Pancreas (tissue), 10 donors: ENCODE measurements at regions not wholly inside any gene's neighbourhood (a gene's known extent, or its start where the extent isn't known, plus 50 kb on each side); places are given as distances from the start of the nearest gene placed in this dataset.

Experiments
- ATAC-seq, 4 donors: fragments of 200-7000 bp; cut with Tn5 transposase; one replicate each; pipeline versions ENCODE4 v1.8.0 to v1.9.1; 2020; ENCODE audit warnings: mild to moderate bottlenecking in 4 of 4, moderate library complexity in 4 of 4
- DNase-seq, 6 donors: peaks; one replicate each; pipeline ENCODE4 v3.0.0-alpha.2; 2020
- FAIRE-seq: peaks from 2 replicates; lab custom pipeline; 2012; peaks lifted over from hg19 to GRCh38; lab: Jason Lieb, UNC
- H3K27ac ChIP-seq, 4 donors: fragments of 200-600 bp; sonication (generic); 1 replicate in 3 of 4; 2 replicates in 1 of 4; pipeline versions ENCODE4 v1.5.0 to v1.8.0; 2020
- H3K27me3 ChIP-seq, 4 donors: fragments of 200-600 bp; one replicate each; pipeline ENCODE4 v1.8.0; 2021
- H3K36me3 ChIP-seq, 3 donors: fragments of 200-600 bp; sonication (generic) in 1 of 3; one replicate each; pipeline versions ENCODE4 v1.5.0 to v1.8.0; 2020 to 2021
- H3K4me1 ChIP-seq, 3 donors: fragments of 200-600 bp; one replicate each; pipeline ENCODE4 v1.8.0; 2021
- H3K4me3 ChIP-seq, 4 donors: fragments of 200-600 bp; sonication (generic) in 2 of 4; one replicate each; pipeline versions ENCODE4 v1.5.0 to v1.8.0; 2020 to 2021
- H3K9me3 ChIP-seq, 4 donors: fragments of 200-600 bp; one replicate each; pipeline ENCODE4 v1.8.0; 2021
- CTCF ChIP-seq, 4 donors: fragments of 200-600 bp; sonication (generic) in 3 of 4; IDR thresholded peaks; one replicate each; pipeline versions ENCODE4 v1.5.0 to v1.8.0; 2021; ENCODE audit warnings: antibody characterized with exemption in 4 of 4
- WGBS, 2 donors: extraction: QIAGEN DNeasy Blood & Tissue Kit; methylation state at CpG; one replicate each; pipeline ENCODE4 v1.1.7; 2013; 5-methylcytosine and 5-hydroxymethylcytosine counted together
- intact Hi-C, 3 donors: fragments of 100-400 bp; cut with DNase I; formaldehyde crosslinking; loops; one replicate each; pipeline versions ENCODE4 v1.11.1 to v1.14.2; 2022
- donor health status: healthy with polysubstance abuse.
- donor health status: DM: no; HTN: no; CAD: no; lungs with moderate emphysema.
- donor health status: DM: no; HTN: no; CAD: no.
- donor health status: control.
- donor health status: control.
- donor health status: Bipolar disorder and iron deficiency.
- donor health status: DM: yes; HTN: yes; CAD: no.
- donor health status: DM: no; HTN: no; CAD: no.
- donor health status: DM: no; HTN: no; CAD: no.
- donor health status: DM: yes; HTN: yes; CAD: no.

GRCh38 chr4:32454482-32454881 is 1734.3 kb downstream of the PCDH7 start:
- TF ChIP-seq CTCF (IDR thresholded peaks at IDR 0.05): no peak
- no peak for FAIRE-seq
- H3K36me3 ChIP-seq: no peaks in the 10 kb centered on the region
- no peak overlapping the region for H3K27ac ChIP-seq
- no peaks in the 10 kb centered on the region for H3K27me3 ChIP-seq
- no peaks in the 10 kb centered on the region for H3K4me1 ChIP-seq
- WGBS, 2 donors: 92 to 93% methylated on average over 1 of the region's 1 CpG
- no peak overlapping the region for H3K4me3 ChIP-seq
- intact Hi-C loops: no loop called here
- no peaks in the 10 kb centered on the region for H3K9me3 ChIP-seq
- no peak for ATAC-seq
- no peak for DNase-seq

- ATAC-seq (no peak), DNase-seq (no peak), FAIRE-seq (no peak)
- no peaks in the 10 kb centered on the region for H3K4me1 ChIP-seq
- intact Hi-C loops: no loop called here
- no peak overlapping the region for H3K4me3 ChIP-seq
- TF ChIP-seq CTCF (IDR thresholded peaks at IDR 0.05): no peak
- H3K9me3 ChIP-seq: no peaks in the 10 kb centered on the region
- H3K27me3 ChIP-seq: no peaks in the 10 kb centered on the region
- 37 to 49% methylated on average over 2 of the region's 2 CpGs for WGBS, 2 donors
- no peak overlapping the region for H3K27ac ChIP-seq
- no peaks in the 10 kb centered on the region for H3K36me3 ChIP-seq
Observed at GRCh38 chr4:32455231-32455630, 1735.1 kb downstream of the PCDH7 start.

GRCh38 chr4:32460972-32461371 is 1740.8 kb downstream of the PCDH7 start:
- intact Hi-C loops: no loop called here
- H3K27me3 ChIP-seq: no peaks in the 10 kb centered on the region
- H3K27ac ChIP-seq: no peak overlapping the region
- TF ChIP-seq CTCF (IDR thresholded peaks at IDR 0.05): no peak
- no peak overlapping the region for H3K4me3 ChIP-seq
- 86 to 87% methylated on average over 1 of the region's 1 CpG for WGBS, 2 donors
- DNase-seq (no peak), ATAC-seq (no peak), FAIRE-seq (no peak)
- H3K36me3 ChIP-seq: no peaks in the 10 kb centered on the region
- H3K9me3 ChIP-seq: no peaks in the 10 kb centered on the region
- H3K4me1 ChIP-seq: no peaks in the 10 kb centered on the region

- WGBS, 2 donors: 70 to 85% methylated on average over 1 of the region's 1 CpG
- H3K4me3 ChIP-seq: no peak overlapping the region
- no peak for ATAC-seq
- no peak for DNase-seq
- FAIRE-seq: no peak
- no peaks in the 10 kb centered on the region for H3K27me3 ChIP-seq
- no peaks in the 10 kb centered on the region for H3K9me3 ChIP-seq
- no peak overlapping the region for H3K27ac ChIP-seq
- H3K36me3 ChIP-seq: no peaks in the 10 kb centered on the region
- TF ChIP-seq CTCF (IDR thresholded peaks at IDR 0.05): no peak
- intact Hi-C loops: no loop called here
- no peaks in the 10 kb centered on the region for H3K4me1 ChIP-seq
Observed at GRCh38 chr4:32462944-32463343, 1742.8 kb downstream of the PCDH7 start.

GRCh38 chr4:32470087-32470585 is 1750.0 kb downstream of the PCDH7 start:
- Histone ChIP-seq H3K9me3 (no peaks in the 10 kb centered on the region), H3K27me3 (no peaks in the 10 kb centered on the region), H3K36me3 (no peaks in the 10 kb centered on the region), H3K4me3 (no peak overlapping the region), H3K4me1 (peaks cover 0 to 5% (median 0%) of the 10 kb centered on the region in 3 donors), H3K27ac (no peak overlapping the region)
- ATAC-seq (peak in 2 of 4 donors; percentile 59 to 62), FAIRE-seq (no peak), DNase-seq (no peak)
- WGBS, 2 donors: 0 to 10% methylated on average over 1 of the region's 1 CpG
- intact Hi-C loops: no loop called here
- no peak for TF ChIP-seq CTCF (IDR thresholded peaks at IDR 0.05)
